A549 (cell line): ENCODE measurements at regions not wholly inside any gene's neighbourhood (a gene's known extent, or its start where the extent isn't known, plus 50 kb on each side); places are given as distances from the start of the nearest gene placed in this dataset.
"Not testable (repeated sequence)": the region's sequence is repeated elsewhere in the genome, so short reads cannot be mapped to it uniquely, and the experiment has no call there.

ENCODE experiments used
- ATAC-seq, 2 experiments: fragments of 200-7000 bp in 1 of 2; fragments of >200 bp in 1 of 2; cut with Nextera tagmentation in 1 of 2; cut with Tn5 transposase in 1 of 2; 3 replicates each; pipeline versions ENCODE4 v1.8.0 to v1.9.1; 2018 to 2020; ENCODE audit warnings: mild to moderate bottlenecking in 1 of 2, moderate library complexity in 1 of 2
- CTCF ChIA-PET: fragments of 300-600 bp; sonication (Branson Sonifier 250); formaldehyde crosslinking; extraction: SDS; loops from one replicate; lab custom pipeline; 2021; ENCODE audit warnings: antibody characterized with exemption, inconsistent platforms; lab: Yijun Ruan, JAX
- POLR2A ChIA-PET: fragments of 350-600 bp; formaldehyde crosslinking; extraction: SDS; loops from one replicate; lab custom pipeline; 2021; ENCODE audit warnings: antibody characterized with exemption, inconsistent platforms; lab: Yijun Ruan, JAX
- DNase-seq, 2 experiments: peaks; one replicate each; pipeline versions ENCODE4 v3.0.0 to v3.0.0-alpha.2; 2011 to 2016; ENCODE audit warnings: low read depth in 1 of 2, low spot score in 1 of 2
- FAIRE-seq: peaks from 2 replicates; lab custom pipeline; 2011; peaks lifted over from hg19 to GRCh38; lab: Jason Lieb, UNC
- H3K27ac ChIP-seq, 2 experiments: fragments of >200 bp; sonication (Bioruptor Twin); formaldehyde crosslinking; 3 replicates each; pipeline ENCODE4 v1.5.1; 2016 to 2017
- H3K4me1 ChIP-seq: fragments of >200 bp; sonication (Bioruptor Twin); formaldehyde crosslinking; 3 replicates; pipeline ENCODE4 v1.6.1; 2016
- H3K4me2 ChIP-seq: fragments of >200 bp; sonication (Bioruptor Twin); formaldehyde crosslinking; 3 replicates; pipeline ENCODE4 v1.6.1; 2016
- H3K4me3 ChIP-seq: fragments of >200 bp; sonication (Bioruptor Twin); formaldehyde crosslinking; 3 replicates; pipeline ENCODE4 v1.5.1; 2016
- H3K9me3 ChIP-seq: fragments of >200 bp; sonication (Bioruptor Twin); formaldehyde crosslinking; 3 replicates; pipeline ENCODE4 v1.6.1; 2016
- BHLHE40 ChIP-seq: IDR thresholded peaks from 2 replicates; pipeline ENCODE4 v1.6.1; 2012; ENCODE audit warnings: low read depth, low read length, inconsistent platforms
- FOSL2 ChIP-seq, 2 experiments: fragments of 450-650 bp in 1 of 2; fragments of >200 bp in 1 of 2; sonication (Bioruptor Twin) in 1 of 2; formaldehyde crosslinking; IDR thresholded peaks; 2 replicates each; pipeline versions ENCODE4 v1.5.0 to v1.6.1; 2016 to 2020; ENCODE audit warnings: mild to moderate bottlenecking in 1 of 2, moderate library complexity in 1 of 2
- FOXS1 ChIP-seq: fragments of 250-450 bp; sonication (Bioruptor Pico); IDR thresholded peaks from 2 replicates; pipeline ENCODE4 v1.5.0; 2020; ENCODE audit warnings: mild to moderate bottlenecking, moderate library complexity
- GATA3 ChIP-seq: IDR thresholded peaks from 2 replicates; pipeline ENCODE4 v1.6.1; 2012; ENCODE audit warnings: borderline replicate concordance
- JUN ChIP-seq, 2 experiments: fragments of >200 bp; sonication (Bioruptor Twin); formaldehyde crosslinking; IDR thresholded peaks; 2 replicates in 1 of 2; 3 replicates in 1 of 2; pipeline ENCODE4 v1.6.1; 2016 to 2017
- NPAS2 ChIP-seq: fragments of 250-450 bp; sonication (Bioruptor Pico); IDR thresholded peaks from 2 replicates; pipeline ENCODE4 v1.8.0; 2022; ENCODE audit warnings: mild to moderate bottlenecking, moderate library complexity, borderline replicate concordance
- POLR2AphosphoS2 ChIP-seq: conservative IDR thresholded peaks from 2 replicates; pipeline ENCODE4 v1.6.1; 2012; ENCODE audit warnings: low read length, improper control_type of control experiment, inconsistent platforms
- RAD21 ChIP-seq, 2 experiments: fragments of >200 bp in 1 of 2; sonication (Bioruptor Twin) in 1 of 2; formaldehyde crosslinking in 1 of 2; IDR thresholded peaks in 1 of 2; conservative IDR thresholded peaks in 1 of 2; 2 replicates in 1 of 2; 3 replicates in 1 of 2; pipeline ENCODE4 v1.6.1; 2012 to 2018; ENCODE audit warnings: inconsistent platforms in 1 of 2
- RNF2 ChIP-seq: fragments of 200-600 bp; sonication (generic); IDR thresholded peaks from 2 replicates; pipeline ENCODE4 v1.6.1; 2016; ENCODE audit warnings: low read depth, mild to moderate bottlenecking, antibody characterized with exemption, moderate library complexity, borderline replicate concordance
- ZFP36 ChIP-seq: fragments of 450-650 bp; IDR thresholded peaks from 2 replicates; pipeline ENCODE4 v1.6.1; 2014; ENCODE audit warnings: borderline replicate concordance; ENCODE audit not compliant: partially characterized antibody
- ZSCAN20 ChIP-seq: fragments of 250-450 bp; sonication (Bioruptor Pico); IDR thresholded peaks from 2 replicates; pipeline ENCODE4 v1.8.0; 2022; ENCODE audit warnings: mild to moderate bottlenecking, moderate library complexity
- WGBS: methylation state at CpG from one replicate; pipeline ENCODE4 v1.1.6; 2017; ENCODE audit errors: missing lambda C conversion rate; 5-methylcytosine and 5-hydroxymethylcytosine counted together
- TF ChIP-seq, protein P1 (sequence below): fragments of 150-350 bp; IDR thresholded peaks from 2 replicates; pipeline ENCODE4 v1.6.1; 2014; ENCODE audit warnings: low read depth, mild to moderate bottlenecking, low read length
- TF ChIP-seq, protein P2 (sequence below): fragments of >200 bp; sonication (Bioruptor Twin); formaldehyde crosslinking; IDR thresholded peaks from 3 replicates; pipeline ENCODE4 v1.6.1; 2016

DNA sequence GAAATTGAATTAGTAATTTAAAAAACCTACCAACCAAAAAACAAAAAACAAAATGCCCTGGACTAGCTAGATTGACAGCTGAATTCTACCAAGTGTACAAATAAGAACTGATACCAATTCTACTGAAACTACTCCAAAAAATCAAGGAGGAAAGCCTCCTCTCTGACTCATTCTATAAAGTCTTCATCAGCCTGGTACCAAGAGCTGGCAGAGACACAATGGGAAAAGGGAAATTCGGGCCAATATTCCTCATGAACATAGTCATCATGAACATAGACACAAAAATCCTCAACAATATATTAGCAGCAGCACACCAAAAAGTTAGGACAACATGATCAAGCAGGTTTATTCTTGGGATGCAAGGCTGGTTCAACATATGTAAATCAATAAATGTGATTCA is 2667.7 kb upstream of the PCDH20 start:
- FAIRE-seq, result no peak

DNA sequence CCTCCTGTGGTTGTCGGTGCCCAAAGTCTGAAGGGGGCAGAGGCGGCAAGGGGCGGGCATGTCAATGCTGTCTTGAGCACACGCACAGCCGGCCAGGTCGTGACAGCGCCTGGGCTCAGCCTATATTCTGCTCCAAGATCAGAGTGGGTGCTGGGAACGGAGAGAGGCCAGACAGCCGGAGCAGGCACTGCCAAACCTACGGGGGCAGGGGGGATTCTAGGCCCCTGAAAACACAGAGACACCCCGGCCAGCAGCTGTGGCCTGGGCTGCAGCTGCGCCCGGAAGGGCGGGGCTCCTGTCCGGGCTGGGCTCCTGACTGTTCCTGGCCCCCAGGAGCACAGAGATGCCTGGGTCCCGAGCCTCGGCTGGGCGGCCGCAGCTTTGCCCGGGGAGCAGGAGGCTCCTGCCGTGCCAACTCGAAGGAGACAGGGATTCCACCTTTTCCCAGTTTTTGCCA is 2662.9 kb upstream of the PCDH20 start:
- TF ChIP-seq RNF2 (no peak), FOSL2 (IDR thresholded peaks at IDR 0.05) (no peak), FOSL2 (CRISPR knock-in tag; IDR thresholded peaks at IDR 0.05) (no peak)
- TF ChIP-seq, protein P1, sequence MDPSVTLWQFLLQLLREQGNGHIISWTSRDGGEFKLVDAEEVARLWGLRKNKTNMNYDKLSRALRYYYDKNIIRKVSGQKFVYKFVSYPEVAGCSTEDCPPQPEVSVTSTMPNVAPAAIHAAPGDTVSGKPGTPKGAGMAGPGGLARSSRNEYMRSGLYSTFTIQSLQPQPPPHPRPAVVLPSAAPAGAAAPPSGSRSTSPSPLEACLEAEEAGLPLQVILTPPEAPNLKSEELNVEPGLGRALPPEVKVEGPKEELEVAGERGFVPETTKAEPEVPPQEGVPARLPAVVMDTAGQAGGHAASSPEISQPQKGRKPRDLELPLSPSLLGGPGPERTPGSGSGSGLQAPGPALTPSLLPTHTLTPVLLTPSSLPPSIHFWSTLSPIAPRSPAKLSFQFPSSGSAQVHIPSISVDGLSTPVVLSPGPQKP, result no peak
- TF ChIP-seq, protein P2, sequence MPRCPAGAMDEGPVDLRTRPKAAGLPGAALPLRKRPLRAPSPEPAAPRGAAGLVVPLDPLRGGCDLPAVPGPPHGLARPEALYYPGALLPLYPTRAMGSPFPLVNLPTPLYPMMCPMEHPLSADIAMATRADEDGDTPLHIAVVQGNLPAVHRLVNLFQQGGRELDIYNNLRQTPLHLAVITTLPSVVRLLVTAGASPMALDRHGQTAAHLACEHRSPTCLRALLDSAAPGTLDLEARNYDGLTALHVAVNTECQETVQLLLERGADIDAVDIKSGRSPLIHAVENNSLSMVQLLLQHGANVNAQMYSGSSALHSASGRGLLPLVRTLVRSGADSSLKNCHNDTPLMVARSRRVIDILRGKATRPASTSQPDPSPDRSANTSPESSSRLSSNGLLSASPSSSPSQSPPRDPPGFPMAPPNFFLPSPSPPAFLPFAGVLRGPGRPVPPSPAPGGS, result no peak
- no peak overlapping the region for H3K4me3 ChIP-seq
- ATAC-seq (no peak), FAIRE-seq (no peak), DNase-seq (no peak)
- H3K4me1 ChIP-seq, result no peaks in the 10 kb centered on the region
- H3K4me2 ChIP-seq, result no peak overlapping the region
- POLR2A ChIA-PET, result no interaction called here
- 56% methylated on average over 4 of the region's 22 CpGs for WGBS
- no peak overlapping the region for H3K27ac ChIP-seq
- CTCF ChIA-PET, result no interaction called here
- H3K9me3 ChIP-seq, result no peaks in the 10 kb centered on the region

More for the DNA sequence above, 2667.7 kb upstream of the PCDH20 start:
- H3K4me2 ChIP-seq, result no peak overlapping the region
- no peak for TF ChIP-seq ZFP36
- TF ChIP-seq FOXS1 (CRISPR knock-in tag), result no peak
- no peak for TF ChIP-seq POLR2AphosphoS2
- H3K4me1 ChIP-seq, result no peaks in the 10 kb centered on the region
- 0% methylated on average over 1 of the region's 1 CpG for WGBS
- ChIA-PET POLR2A (no interaction called here), CTCF (no interaction called here)
- no peaks in the 10 kb centered on the region for H3K9me3 ChIP-seq
- DNase-seq (no peak), ATAC-seq (no peak)
- H3K4me3 ChIP-seq, result no peak overlapping the region
- H3K27ac ChIP-seq, result no peak overlapping the region

DNA sequence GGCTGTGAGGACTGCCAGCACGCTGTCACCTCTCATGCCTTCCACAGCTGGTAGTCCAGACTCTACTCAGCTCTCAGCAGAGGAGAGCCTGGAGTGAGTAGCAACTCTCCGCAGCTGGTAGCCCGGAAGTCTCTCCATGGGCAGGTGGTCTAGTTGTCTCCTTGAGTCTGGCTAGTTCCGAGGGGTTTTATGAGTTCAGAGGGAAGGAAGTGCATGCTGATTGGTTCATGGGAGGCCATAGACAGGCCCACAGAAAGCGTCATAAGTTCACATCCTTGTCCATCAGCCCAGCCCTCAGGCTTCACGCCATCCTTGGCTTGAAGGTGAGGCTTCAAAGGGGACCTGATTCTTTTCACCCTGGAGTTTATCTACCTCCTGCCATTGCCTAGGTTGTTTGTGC is 2662.4 kb upstream of the PCDH20 start:
- Histone ChIP-seq H3K4me1 (no peaks in the 10 kb centered on the region), H3K9me3 (no peaks in the 10 kb centered on the region), H3K4me2 (no peak overlapping the region), H3K27ac (no peak overlapping the region), H3K4me3 (no peak overlapping the region)
- ChIA-PET CTCF (no interaction called here), POLR2A (no interaction called here)
- TF ChIP-seq JUN (IDR thresholded peaks at IDR 0.05) (no peak), GATA3 (no peak), BHLHE40 (no peak), NPAS2 (CRISPR knock-in tag) (no peak), RAD21 (conservative IDR thresholded peaks at IDR 0.05 in 1 of 2, IDR thresholded peaks at IDR 0.05 in 1 of 2) (no peak), ZSCAN20 (no peak)
- FAIRE-seq (no peak), ATAC-seq (no peak), DNase-seq (no peak)
- 75% methylated on average over 2 of the region's 6 CpGs for WGBS

DNA sequence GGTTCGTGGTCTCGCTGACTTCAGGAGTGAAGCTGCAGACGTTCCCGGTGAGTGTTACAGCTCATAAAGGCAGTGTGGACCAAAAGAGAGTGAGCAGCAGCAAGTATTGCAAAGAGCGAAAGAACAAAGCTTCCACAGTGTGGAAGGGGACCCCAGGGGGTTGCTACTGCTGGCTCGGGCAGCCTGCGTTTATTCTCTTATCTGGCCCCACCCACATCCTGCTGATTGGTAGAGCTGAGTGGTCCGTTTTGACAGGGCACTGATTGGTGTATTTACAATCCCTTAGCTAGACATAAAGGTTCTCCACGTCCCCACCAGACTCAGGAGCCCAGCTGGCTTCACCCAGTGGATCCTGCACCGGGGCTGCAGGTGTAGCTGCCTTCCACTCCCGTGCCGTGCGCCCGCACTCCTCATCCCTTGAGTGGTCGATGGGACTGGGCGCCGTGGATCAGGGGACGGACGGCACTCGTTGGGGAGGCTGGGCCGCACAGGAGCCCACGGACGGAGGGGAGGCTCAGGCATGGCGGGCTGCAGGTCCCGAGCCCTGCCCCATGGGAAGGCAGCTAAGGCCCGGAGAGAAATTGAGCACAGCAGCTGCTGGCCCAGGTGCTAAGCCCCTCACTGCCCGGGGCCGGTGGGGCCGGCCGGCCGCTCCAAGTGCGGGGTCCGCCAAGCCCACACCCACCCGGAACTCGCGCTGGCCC is 2661.6 kb upstream of the PCDH20 start:
- H3K4me3 ChIP-seq, FAIRE-seq, POLR2A ChIA-PET, DNase-seq, ATAC-seq, H3K27ac ChIP-seq, H3K4me2 ChIP-seq, H3K4me1 ChIP-seq, CTCF ChIA-PET, H3K9me3 ChIP-seq: not testable (repeated sequence)
- WGBS, result 69% methylated on average over 18 of the region's 36 CpGs
